SU-DHL-6 (cell line): ENCODE measurements at regions not wholly inside any gene's neighbourhood (a gene's known extent, or its start where the extent isn't known, plus 50 kb on each side); places are given as distances from the start of the nearest gene placed in this dataset.

Experiments used
- H2AFZ ChIP-seq: fragments of 200-600 bp; sonication (generic); 2 replicates; pipeline ENCODE4 v1.6.1; 2014; ENCODE audit warnings: low read depth, mild to moderate bottlenecking, moderate library complexity, mixed read lengths, antibody characterized with exemption, low read length; ENCODE audit not compliant: severe bottlenecking
- H3F3A ChIP-seq: fragments of 200-600 bp; shearing (Covaris generic); 2 replicates; pipeline ENCODE4 v1.6.0; 2016; ENCODE audit warnings: antibody characterized with exemption, mild to moderate bottlenecking; ENCODE audit not compliant: insufficient read depth
- H3K27ac ChIP-seq: fragments of 200-600 bp; sonication (generic); 2 replicates; pipeline ENCODE4 v1.5.1; 2016; ENCODE audit warnings: low read depth, mild to moderate bottlenecking, low read length, moderate library complexity, mixed read lengths
- H3K27me3 ChIP-seq: fragments of 200-600 bp; sonication (generic), shearing (Covaris generic); 2 replicates; pipeline ENCODE4 v1.6.0; 2014; ENCODE audit warnings: mild to moderate bottlenecking, low read length
- H3K36me3 ChIP-seq: fragments of 200-600 bp; sonication (generic); 2 replicates; pipeline ENCODE4 v1.6.1; 2014; ENCODE audit warnings: mild to moderate bottlenecking, low read length, mixed read lengths
- H3K4me2 ChIP-seq: fragments of 300-600, 200-600 bp; shearing (Covaris generic), sonication (generic); 2 replicates; pipeline ENCODE4 v1.6.0; 2014; ENCODE audit warnings: low read length, low read depth, mild to moderate bottlenecking; ENCODE audit not compliant: poor library complexity, severe bottlenecking
- H3K4me3 ChIP-seq: fragments of 200-600 bp; sonication (generic); 2 replicates; pipeline ENCODE4 v1.5.1; 2014; ENCODE audit warnings: antibody characterized with exemption, low read length, mild to moderate bottlenecking, mixed read lengths; ENCODE audit not compliant: insufficient read depth, poor library complexity, severe bottlenecking
- H3K79me2 ChIP-seq: fragments of 200-600 bp; sonication (generic); 2 replicates; pipeline ENCODE4 v1.6.1; 2014; ENCODE audit warnings: mild to moderate bottlenecking, low read length, moderate library complexity; ENCODE audit not compliant: insufficient read depth
- H3K9ac ChIP-seq: fragments of 200-600 bp; sonication (generic); 2 replicates; pipeline ENCODE4 v1.7.0; 2014; ENCODE audit warnings: mild to moderate bottlenecking, low read length
- H3K9me2 ChIP-seq: fragments of 200-600 bp; sonication (generic); replicated peaks from 2 replicates; pipeline ENCODE4 v1.6.1; 2014; ENCODE audit warnings: low read length; ENCODE audit not compliant: insufficient read depth
- H3K9me3 ChIP-seq: fragments of 200-600 bp; sonication (generic); 2 replicates; pipeline ENCODE4 v1.6.1; 2014; ENCODE audit warnings: low read length, mixed read lengths; ENCODE audit not compliant: insufficient read depth
- H4K20me1 ChIP-seq: fragments of 200-600 bp; sonication (generic); 2 replicates; pipeline ENCODE4 v1.6.1; 2014; ENCODE audit warnings: low read depth, mild to moderate bottlenecking, antibody characterized with exemption, low read length, moderate library complexity, mixed read lengths
- CTCF ChIP-seq: fragments of 200-600 bp; sonication (generic); IDR thresholded peaks from one replicate; pipeline ENCODE4 v1.5.1; 2017; ENCODE audit warnings: antibody characterized with exemption, mild to moderate bottlenecking, low read length, moderate library complexity; ENCODE audit not compliant: insufficient read depth, poor library complexity, severe bottlenecking
- EZH2phosphoT487 ChIP-seq: fragments of 200-600 bp; sonication (generic), shearing (Covaris generic); conservative IDR thresholded peaks from 2 replicates; pipeline ENCODE4 v1.6.1; 2018; ENCODE audit warnings: mild to moderate bottlenecking, antibody characterized with exemption, low read length, moderate library complexity, mixed read lengths

DNA sequence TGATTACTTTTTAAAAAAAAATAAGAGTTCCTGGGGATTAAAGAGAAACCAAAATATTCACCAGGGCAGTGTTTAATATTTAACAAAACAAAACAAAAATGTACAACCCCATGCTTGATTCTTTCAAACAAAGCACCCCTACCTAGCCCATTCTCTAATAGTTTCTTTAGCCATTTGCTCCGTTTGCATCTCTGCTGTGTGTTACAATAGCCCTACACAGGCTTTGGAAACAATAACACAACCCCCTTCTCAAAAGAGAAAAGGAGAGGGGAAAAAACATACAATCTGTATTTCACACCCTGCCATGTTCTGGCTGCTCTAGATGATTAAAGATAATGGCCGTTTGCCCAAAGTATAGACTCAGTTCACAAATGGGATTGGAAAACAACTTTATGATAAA is 302.9 kb downstream of the CPS1 start:
- no peaks in the 10 kb centered on the region for H3K9me3 ChIP-seq
- no peak overlapping the region for H3K4me3 ChIP-seq
- no peak overlapping the region for H3K27ac ChIP-seq
- no peak overlapping the region for H3K9ac ChIP-seq
- H3K79me2 ChIP-seq: no peaks in the 10 kb centered on the region
- H3K27me3 ChIP-seq: no peaks in the 10 kb centered on the region
- H2AFZ ChIP-seq: no peak overlapping the region
- H4K20me1 ChIP-seq: no peaks in the 10 kb centered on the region
- no peak for TF ChIP-seq CTCF
- no peak for TF ChIP-seq EZH2phosphoT487
- H3F3A ChIP-seq: no peaks in the 10 kb centered on the region
- no peaks in the 10 kb centered on the region for H3K36me3 ChIP-seq
- H3K4me2 ChIP-seq: no peak overlapping the region
- H3K9me2 ChIP-seq: no peaks in the 10 kb centered on the region

- Histone ChIP-seq H3K4me2 (no peak overlapping the region), H3K9ac (no peak overlapping the region), H3K36me3 (no peaks in the 10 kb centered on the region), H2AFZ (no peak overlapping the region), H3K27ac (no peak overlapping the region), H3K4me3 (no peak overlapping the region), H3K27me3 (no peaks in the 10 kb centered on the region), H3K9me2 (no peaks in the 10 kb centered on the region), H4K20me1 (no peaks in the 10 kb centered on the region), H3K79me2 (no peaks in the 10 kb centered on the region), H3K9me3 (no peaks in the 10 kb centered on the region), H3F3A (no peaks in the 10 kb centered on the region)
- TF ChIP-seq EZH2phosphoT487: no peak
- no peak for TF ChIP-seq CTCF
These were observed 303.9 kb downstream of the CPS1 start for GRCh38 chr2:210860276-210860675.

DNA sequence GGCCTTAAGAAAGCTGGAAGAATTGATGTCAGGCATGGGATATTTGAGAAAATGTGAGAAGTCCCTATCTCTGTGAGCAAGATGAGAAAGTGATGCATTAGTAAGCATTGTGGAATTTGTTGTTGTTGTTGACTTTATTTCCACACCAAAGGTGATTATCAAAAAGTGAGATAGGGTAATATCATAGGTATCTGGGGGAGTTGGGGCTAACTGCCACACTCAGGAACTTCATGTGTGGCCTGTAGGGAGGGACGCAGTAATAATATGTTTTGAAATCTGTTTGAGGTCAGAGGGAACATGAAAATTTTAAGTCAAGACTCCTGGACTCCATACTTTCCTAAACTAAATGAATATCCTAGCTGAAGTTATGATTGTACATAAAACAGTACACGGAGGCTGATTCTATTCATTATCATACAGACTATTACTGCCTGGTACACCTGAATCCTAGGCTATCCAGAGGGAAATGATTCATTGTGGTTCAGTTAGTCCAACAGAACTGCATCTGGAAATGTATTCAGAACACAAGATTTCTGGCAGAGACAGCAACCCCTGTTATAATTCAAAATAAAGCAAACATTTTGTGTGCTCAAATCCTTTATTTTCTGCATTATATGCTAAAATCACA is 304.8 kb downstream of the CPS1 start:
- Histone ChIP-seq H3K9me2 (no peaks in the 10 kb centered on the region), H3K4me2 (no peak overlapping the region), H3K9ac (no peak overlapping the region), H3K27me3 (no peaks in the 10 kb centered on the region), H3K4me3 (no peak overlapping the region), H4K20me1 (no peaks in the 10 kb centered on the region), H3K9me3 (no peaks in the 10 kb centered on the region), H3F3A (no peaks in the 10 kb centered on the region), H3K79me2 (no peaks in the 10 kb centered on the region), H2AFZ (no peak overlapping the region), H3K36me3 (no peaks in the 10 kb centered on the region), H3K27ac (no peak overlapping the region)
- TF ChIP-seq CTCF (no peak), EZH2phosphoT487 (no peak)
